ENCODE measurements at regions not wholly inside any gene's neighbourhood (a gene's known extent, or its start where the extent isn't known, plus 50 kb on each side); places are given as distances from the start of the nearest gene placed in this dataset.

DNA sequence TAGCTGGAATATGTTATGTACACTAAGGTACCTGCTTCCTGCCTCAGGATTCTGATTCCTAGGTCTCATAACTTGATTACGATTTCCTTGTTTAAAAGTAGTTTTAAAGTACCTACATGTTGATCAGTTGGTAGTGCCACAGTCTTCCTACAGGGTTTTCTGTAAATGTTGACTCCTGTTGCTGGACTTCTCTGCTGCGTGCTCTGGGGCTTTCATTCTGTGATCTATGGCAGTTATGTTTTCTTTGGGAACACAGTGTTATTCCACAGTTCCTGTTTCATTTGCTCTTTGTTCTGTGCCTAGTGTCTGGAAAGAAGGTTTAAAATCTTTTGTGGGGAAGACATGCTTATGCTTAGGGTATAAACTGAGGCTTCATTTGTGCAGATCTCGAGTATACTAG, 343.5 kb downstream of the PLK2 start:
- DNase-seq (ENCODE audit: low read depth in 1 of 2, low spot score in 2 of 2) (no peak), FAIRE-seq (no peak)
- ChIA-PET POLR2A (ENCODE audit: partially characterized antibody) (no interaction called here), CTCF (ENCODE audit: partially characterized antibody) (interaction anchor here (0.7 to 1.2 kb wide), 2 partner anchors 34 to 136 kb away, joined by 3 read pairs; no protein-coding TSS in a partner anchor)
- H2BK5ac ChIP-seq (ENCODE audit: low read depth, low read length) = no peak overlapping the region
- H4K8ac ChIP-seq (ENCODE audit: extremely low read depth, insufficient read depth, low read length) = no peak overlapping the region
- H3K9ac ChIP-seq (replicated peaks in 1 of 4; ENCODE audit: extremely low read depth in 1 of 4, low read depth in 3 of 4, low read length in 3 of 4) = no peak overlapping the region
- H4K5ac ChIP-seq (ENCODE audit: insufficient read length, low read depth, low read length) = no peak overlapping the region
- no peak overlapping the region for H3K23ac ChIP-seq (ENCODE audit: insufficient read length)
- H2BK20ac ChIP-seq (ENCODE audit: low read length) = no peak overlapping the region
- H3K14ac ChIP-seq (ENCODE audit: insufficient read length) = no peak overlapping the region
- no peak overlapping the region for H3K56ac ChIP-seq (replicated peaks; ENCODE audit: insufficient read length, low read depth, low read length)
- no peak overlapping the region for H3K4me3 ChIP-seq (ENCODE audit: extremely low read depth in 1 of 4, insufficient read depth in 2 of 4, low read depth in 3 of 4, low read length in 4 of 4)
- no peak overlapping the region for H3K27ac ChIP-seq (ENCODE audit: low read depth, low read length)
- no peaks in the 10 kb centered on the region for H3K36me3 ChIP-seq (ENCODE audit: control insufficient read depth in 2 of 4, insufficient read depth in 4 of 4, low read length in 3 of 4)
- no peak overlapping the region for H3K4ac ChIP-seq (replicated peaks; ENCODE audit: insufficient read length, low read depth, low read length)
- H4K20me1 ChIP-seq (replicated peaks in 1 of 2; ENCODE audit: control insufficient read depth in 1 of 2, insufficient read depth in 2 of 2, low read length in 2 of 2) = no peaks in the 10 kb centered on the region
- no peak overlapping the region for H2AK5ac ChIP-seq (ENCODE audit: low read depth, low read length)
- no peaks in the 10 kb centered on the region for H3K9me3 ChIP-seq (ENCODE audit: insufficient read depth in 2 of 2, low read depth in 1 of 2, low read length in 1 of 2)
- no peak for TF ChIP-seq CHD1 (IDR thresholded peaks at IDR 0.05; ENCODE audit: low read depth, low read length)
- no peak for TF ChIP-seq ZNF274 (IDR thresholded peaks at IDR 0.05; ENCODE audit: borderline replicate concordance, extremely low read depth, low read length)
- no peak for TF ChIP-seq JUN (IDR thresholded peaks at IDR 0.05; ENCODE audit: low read depth, low read length)
- TF ChIP-seq SRF (IDR thresholded peaks at IDR 0.05; ENCODE audit: low read depth, low read length) = no peak
- no peak for TF ChIP-seq BCL11A (IDR thresholded peaks at IDR 0.05; ENCODE audit: low read depth in 2 of 2, low read length in 2 of 2)
- TF ChIP-seq EP300 (IDR thresholded peaks at IDR 0.05; ENCODE audit: borderline replicate concordance in 1 of 2, low read depth in 2 of 2, low read length in 2 of 2) = no peak
- TF ChIP-seq FOSL1 (IDR thresholded peaks at IDR 0.05; ENCODE audit: insufficient read depth, low read depth, low read length) = no peak
- no peak for TF ChIP-seq CEBPB (IDR thresholded peaks at IDR 0.05; ENCODE audit: low read depth, low read length)
- TF ChIP-seq NRF1 (IDR thresholded peaks at IDR 0.05; ENCODE audit: low read depth, low read length) = no peak
- TF ChIP-seq E2F6 (IDR thresholded peaks at IDR 0.05) = no peak
- TF ChIP-seq, protein P1, sequence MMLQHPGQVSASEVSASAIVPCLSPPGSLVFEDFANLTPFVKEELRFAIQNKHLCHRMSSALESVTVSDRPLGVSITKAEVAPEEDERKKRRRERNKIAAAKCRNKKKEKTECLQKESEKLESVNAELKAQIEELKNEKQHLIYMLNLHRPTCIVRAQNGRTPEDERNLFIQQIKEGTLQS (IDR thresholded peaks at IDR 0.05; ENCODE audit: insufficient read depth, low read depth, low read length) = no peak
- no peak for TF ChIP-seq SUZ12 (IDR thresholded peaks at IDR 0.05; ENCODE audit: low read length)
- no peaks in the 10 kb centered on the region for H3K4me1 ChIP-seq (replicated peaks in 1 of 4; ENCODE audit: control insufficient read depth in 3 of 4, insufficient read depth in 4 of 4, low read length in 3 of 4)
- no peaks in the 10 kb centered on the region for H3K27me3 ChIP-seq (replicated peaks in 1 of 4; ENCODE audit: control insufficient read depth in 3 of 4, extremely low read depth in 1 of 4, insufficient read depth in 3 of 4, low read length in 3 of 4)
- no peak overlapping the region for H4K91ac ChIP-seq (replicated peaks; ENCODE audit: insufficient read length, low read length)
- no peaks in the 10 kb centered on the region; the same call in 1 of the 2 replicates for H3K23me2 ChIP-seq (ENCODE audit: low read depth, low read length)
- H3K4me2 ChIP-seq (ENCODE audit: insufficient read depth in 1 of 2, low read depth in 2 of 2, low read length in 2 of 2) = no peak overlapping the region
- no peak overlapping the region for H2AFZ ChIP-seq (ENCODE audit: low read length)
- no peak overlapping the region for H2BK12ac ChIP-seq (ENCODE audit: low read depth, low read length)
- no peak overlapping the region for H2BK120ac ChIP-seq (replicated peaks; ENCODE audit: low read depth, low read length)
- H2BK15ac ChIP-seq (ENCODE audit: low read length) = no peak overlapping the region
- H3K79me2 ChIP-seq (ENCODE audit: control insufficient read depth in 1 of 2, insufficient read depth in 2 of 2, low read length in 2 of 2) = no peaks in the 10 kb centered on the region
- H3K79me1 ChIP-seq (ENCODE audit: low read depth, low read length) = no peaks in the 10 kb centered on the region
- no peak overlapping the region for H3K18ac ChIP-seq (ENCODE audit: extremely low read depth, low read length)
- 95% methylated on average over 3 of the region's 3 CpGs; no CpG with 5 or more reads in 1 of the 2 experiments for WGBS, 2 experiments (ENCODE audit: extremely low coverage in 1 of 2, insufficient coverage in 1 of 2, insufficient read length in 1 of 2, insufficient replicate concordance in 2 of 2, low coverage in 1 of 2, low lambda C conversion rate in 2 of 2, missing lambda C conversion rate in 1 of 2)

All from H1 (cell line).